Sigmoid colon (tissue), 4 donors: ENCODE measurements at regions not wholly inside any gene's neighbourhood (a gene's known extent, or its start where the extent isn't known, plus 50 kb on each side); places are given as distances from the start of the nearest gene placed in this dataset.

Source experiments
- EP300 ChIP-seq, 4 donors: sonication (generic); formaldehyde crosslinking; IDR thresholded peaks; one replicate each; pipeline ENCODE4 v1.6.1; 2017; ENCODE audit warnings: antibody characterized with exemption in 4 of 4
- POLR2A ChIP-seq, 2 donors: fragments of 450-650 bp; IDR thresholded peaks; one replicate each; pipeline ENCODE4 v1.6.1; 2016; ENCODE audit warnings: antibody characterized with exemption in 2 of 2, mild to moderate bottlenecking in 2 of 2, moderate library complexity in 2 of 2
- POLR2AphosphoS5 ChIP-seq, 4 donors: sonication (generic); formaldehyde crosslinking; IDR thresholded peaks; one replicate each; pipeline ENCODE4 v1.6.1; 2017; ENCODE audit warnings: antibody characterized with exemption in 4 of 4
- TF ChIP-seq, protein P1 (sequence below), 4 experiments: fragments of 450-650 bp in 3 of 4; fragments of 200-600 bp in 1 of 4; IDR thresholded peaks; one replicate each; pipeline ENCODE4 v1.5.1; 2016 to 2019; ENCODE audit warnings: antibody characterized with exemption in 4 of 4, mild to moderate bottlenecking in 3 of 4, moderate library complexity in 2 of 4

DNA sequence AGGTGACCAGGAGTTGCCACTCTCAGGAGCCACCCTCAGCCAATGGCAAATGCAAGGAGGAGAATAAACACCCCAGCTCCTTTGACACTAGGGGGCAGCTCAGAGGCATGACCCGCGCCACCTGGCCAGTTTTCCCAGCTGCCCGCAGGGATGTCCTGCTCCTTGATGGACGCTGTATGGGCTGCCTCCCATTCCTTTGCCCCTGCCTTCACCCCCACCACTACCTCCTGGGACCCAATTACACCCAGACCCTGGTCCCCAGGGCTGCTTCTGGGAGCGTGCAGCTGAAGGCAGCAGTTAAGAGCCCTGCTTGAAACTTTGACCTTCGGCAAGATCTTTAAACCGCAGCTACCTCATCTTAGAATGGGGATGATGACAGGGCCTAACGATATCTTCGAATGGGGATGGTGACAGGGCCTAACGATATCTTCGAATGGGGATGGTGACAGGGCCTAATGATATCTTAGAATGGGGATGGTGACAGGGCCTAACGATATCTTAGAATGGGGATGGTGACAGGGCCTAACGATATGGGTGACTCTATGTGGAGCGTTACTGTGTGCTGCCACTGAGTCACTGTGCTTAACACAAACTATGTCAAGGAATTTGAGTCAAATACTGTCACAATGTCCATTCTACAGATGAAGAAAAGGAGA lies 163.0 kb upstream of the KAZN start:
- TF ChIP-seq POLR2A (IDR thresholded peaks at IDR 0.05), result no peak
- TF ChIP-seq, protein P1, sequence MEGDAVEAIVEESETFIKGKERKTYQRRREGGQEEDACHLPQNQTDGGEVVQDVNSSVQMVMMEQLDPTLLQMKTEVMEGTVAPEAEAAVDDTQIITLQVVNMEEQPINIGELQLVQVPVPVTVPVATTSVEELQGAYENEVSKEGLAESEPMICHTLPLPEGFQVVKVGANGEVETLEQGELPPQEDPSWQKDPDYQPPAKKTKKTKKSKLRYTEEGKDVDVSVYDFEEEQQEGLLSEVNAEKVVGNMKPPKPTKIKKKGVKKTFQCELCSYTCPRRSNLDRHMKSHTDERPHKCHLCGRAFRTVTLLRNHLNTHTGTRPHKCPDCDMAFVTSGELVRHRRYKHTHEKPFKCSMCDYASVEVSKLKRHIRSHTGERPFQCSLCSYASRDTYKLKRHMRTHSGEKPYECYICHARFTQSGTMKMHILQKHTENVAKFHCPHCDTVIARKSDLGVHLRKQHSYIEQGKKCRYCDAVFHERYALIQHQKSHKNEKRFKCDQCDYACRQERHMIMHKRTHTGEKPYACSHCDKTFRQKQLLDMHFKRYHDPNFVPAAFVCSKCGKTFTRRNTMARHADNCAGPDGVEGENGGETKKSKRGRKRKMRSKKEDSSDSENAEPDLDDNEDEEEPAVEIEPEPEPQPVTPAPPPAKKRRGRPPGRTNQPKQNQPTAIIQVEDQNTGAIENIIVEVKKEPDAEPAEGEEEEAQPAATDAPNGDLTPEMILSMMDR (IDR thresholded peaks at IDR 0.05), result no peak
- no peak for TF ChIP-seq POLR2AphosphoS5 (IDR thresholded peaks at IDR 0.05)
- TF ChIP-seq EP300 (IDR thresholded peaks at IDR 0.05), result no peak
